ENCODE measurements at regions not wholly inside any gene's neighbourhood (a gene's known extent, or its start where the extent isn't known, plus 50 kb on each side); places are given as distances from the start of the nearest gene placed in this dataset.

DNA sequence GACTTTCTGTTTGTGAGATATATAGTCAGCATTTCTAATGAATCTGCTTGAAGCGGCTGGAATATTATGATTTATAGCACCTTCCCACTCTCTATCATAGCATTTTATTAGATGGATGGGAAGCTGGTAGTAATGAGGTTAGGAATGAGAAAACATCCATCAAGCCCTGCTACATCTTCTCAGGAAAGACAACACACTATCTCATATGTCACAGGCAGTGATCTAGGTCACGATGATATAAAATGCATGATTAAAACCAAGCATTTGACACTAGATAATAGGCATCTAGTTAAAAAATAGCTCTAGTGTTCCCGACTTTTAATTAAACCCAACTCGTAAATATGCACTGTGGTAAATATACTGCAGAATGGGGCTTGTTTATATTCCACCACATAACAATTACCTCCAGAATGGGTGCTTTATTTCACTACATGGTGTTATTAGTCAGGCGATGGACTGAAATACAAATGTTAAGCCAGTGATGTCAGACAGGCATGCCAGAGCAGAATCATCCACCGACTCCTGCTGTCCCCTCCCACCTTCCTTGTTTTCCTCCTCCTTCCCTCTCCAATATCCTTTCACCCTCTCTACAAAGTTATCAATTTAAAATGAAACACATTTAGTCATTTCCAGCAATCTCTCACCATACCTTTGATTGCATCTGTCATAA, 286.8 kb downstream of the SPATA31D1 start:
- TF ChIP-seq, protein P1, sequence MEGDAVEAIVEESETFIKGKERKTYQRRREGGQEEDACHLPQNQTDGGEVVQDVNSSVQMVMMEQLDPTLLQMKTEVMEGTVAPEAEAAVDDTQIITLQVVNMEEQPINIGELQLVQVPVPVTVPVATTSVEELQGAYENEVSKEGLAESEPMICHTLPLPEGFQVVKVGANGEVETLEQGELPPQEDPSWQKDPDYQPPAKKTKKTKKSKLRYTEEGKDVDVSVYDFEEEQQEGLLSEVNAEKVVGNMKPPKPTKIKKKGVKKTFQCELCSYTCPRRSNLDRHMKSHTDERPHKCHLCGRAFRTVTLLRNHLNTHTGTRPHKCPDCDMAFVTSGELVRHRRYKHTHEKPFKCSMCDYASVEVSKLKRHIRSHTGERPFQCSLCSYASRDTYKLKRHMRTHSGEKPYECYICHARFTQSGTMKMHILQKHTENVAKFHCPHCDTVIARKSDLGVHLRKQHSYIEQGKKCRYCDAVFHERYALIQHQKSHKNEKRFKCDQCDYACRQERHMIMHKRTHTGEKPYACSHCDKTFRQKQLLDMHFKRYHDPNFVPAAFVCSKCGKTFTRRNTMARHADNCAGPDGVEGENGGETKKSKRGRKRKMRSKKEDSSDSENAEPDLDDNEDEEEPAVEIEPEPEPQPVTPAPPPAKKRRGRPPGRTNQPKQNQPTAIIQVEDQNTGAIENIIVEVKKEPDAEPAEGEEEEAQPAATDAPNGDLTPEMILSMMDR (IDR thresholded peaks at IDR 0.05) = no peak
- no peak for TF ChIP-seq EZH2 (IDR thresholded peaks at IDR 0.05; ENCODE audit: borderline replicate concordance, insufficient read depth, low read depth, low read length, poor library complexity, severe bottlenecking)
